Neural progenitor cell (in vitro differentiated cells): ENCODE measurements at regions not wholly inside any gene's neighbourhood (a gene's known extent, or its start where the extent isn't known, plus 50 kb on each side); places are given as distances from the start of the nearest gene placed in this dataset.
"Not testable (repeated sequence)": the region's sequence is repeated elsewhere in the genome, so short reads cannot be mapped to it uniquely, and the experiment has no call there.

Experiments
- DNase-seq: peaks from one replicate; pipeline ENCODE4 v3.0.0-alpha.2; 2016; ENCODE audit warnings: low spot score
- H2AFZ ChIP-seq: fragments of 200-600 bp; sonication (generic); replicated peaks from 2 replicates; pipeline ENCODE4 v1.6.1; 2016; ENCODE audit warnings: antibody characterized with exemption
- H3F3A ChIP-seq: fragments of 200-600 bp; sonication (generic); 2 replicates; pipeline ENCODE4 v1.6.1; 2016; ENCODE audit warnings: antibody characterized with exemption, low read depth
- H3K27ac ChIP-seq: fragments of 200-600 bp; sonication (generic); 2 replicates; pipeline ENCODE4 v1.5.1; 2016; ENCODE audit warnings: mild to moderate bottlenecking
- H3K27me3 ChIP-seq: fragments of 200-600 bp; sonication (generic); 2 replicates; pipeline ENCODE4 v1.6.1; 2016; ENCODE audit warnings: mild to moderate bottlenecking, moderate library complexity
- H3K36me3 ChIP-seq: fragments of 200-600 bp; sonication (generic); 2 replicates; pipeline ENCODE4 v1.5.1; 2016
- H3K4me1 ChIP-seq: fragments of 200-600 bp; sonication (generic); 2 replicates; pipeline ENCODE4 v1.6.1; 2016; ENCODE audit warnings: mixed run types
- H3K4me2 ChIP-seq: fragments of 200-600 bp; sonication (generic); 2 replicates; pipeline ENCODE4 v1.6.1; 2016
- H3K4me3 ChIP-seq: fragments of 200-600 bp; sonication (generic); 2 replicates; pipeline ENCODE4 v1.5.1; 2016
- H3K79me2 ChIP-seq: fragments of 200-600 bp; sonication (generic); 2 replicates; pipeline ENCODE4 v1.6.1; 2016; ENCODE audit warnings: low read depth
- H3K9ac ChIP-seq: fragments of 200-600 bp; sonication (generic); 2 replicates; pipeline ENCODE4 v1.6.1; 2016
- H3K9me3 ChIP-seq: fragments of 200-600 bp; sonication (generic); 2 replicates; pipeline ENCODE4 v1.5.1; 2016; ENCODE audit warnings: low read depth
- H4K20me1 ChIP-seq: fragments of 200-600 bp; sonication (generic); 2 replicates; pipeline ENCODE4 v1.6.1; 2016; ENCODE audit warnings: low read depth
- H3K27ac Mint-ChIP-seq: 3 replicates; pipeline ENCODE4 v1.8.0; 2021; ENCODE audit warnings: mixed read lengths
- H3K27me3 Mint-ChIP-seq: 2 replicates; pipeline ENCODE4 v1.8.0; 2022; ENCODE audit warnings: low read depth, mild to moderate bottlenecking, inconsistent platforms, moderate library complexity, mixed read lengths; ENCODE audit not compliant: insufficient read depth
- H3K36me3 Mint-ChIP-seq: 3 replicates; pipeline ENCODE4 v1.8.0; 2021; ENCODE audit warnings: mixed read lengths
- H3K4me1 Mint-ChIP-seq: 3 replicates; pipeline ENCODE4 v1.8.0; 2021; ENCODE audit warnings: mixed read lengths
- H3K4me3 Mint-ChIP-seq: 3 replicates; pipeline ENCODE4 v1.8.0; 2021; ENCODE audit warnings: mild to moderate bottlenecking, moderate library complexity, mixed read lengths
- H3K9me3 Mint-ChIP-seq: 3 replicates; pipeline ENCODE4 v1.8.0; 2020; ENCODE audit warnings: mixed read lengths

DNA sequence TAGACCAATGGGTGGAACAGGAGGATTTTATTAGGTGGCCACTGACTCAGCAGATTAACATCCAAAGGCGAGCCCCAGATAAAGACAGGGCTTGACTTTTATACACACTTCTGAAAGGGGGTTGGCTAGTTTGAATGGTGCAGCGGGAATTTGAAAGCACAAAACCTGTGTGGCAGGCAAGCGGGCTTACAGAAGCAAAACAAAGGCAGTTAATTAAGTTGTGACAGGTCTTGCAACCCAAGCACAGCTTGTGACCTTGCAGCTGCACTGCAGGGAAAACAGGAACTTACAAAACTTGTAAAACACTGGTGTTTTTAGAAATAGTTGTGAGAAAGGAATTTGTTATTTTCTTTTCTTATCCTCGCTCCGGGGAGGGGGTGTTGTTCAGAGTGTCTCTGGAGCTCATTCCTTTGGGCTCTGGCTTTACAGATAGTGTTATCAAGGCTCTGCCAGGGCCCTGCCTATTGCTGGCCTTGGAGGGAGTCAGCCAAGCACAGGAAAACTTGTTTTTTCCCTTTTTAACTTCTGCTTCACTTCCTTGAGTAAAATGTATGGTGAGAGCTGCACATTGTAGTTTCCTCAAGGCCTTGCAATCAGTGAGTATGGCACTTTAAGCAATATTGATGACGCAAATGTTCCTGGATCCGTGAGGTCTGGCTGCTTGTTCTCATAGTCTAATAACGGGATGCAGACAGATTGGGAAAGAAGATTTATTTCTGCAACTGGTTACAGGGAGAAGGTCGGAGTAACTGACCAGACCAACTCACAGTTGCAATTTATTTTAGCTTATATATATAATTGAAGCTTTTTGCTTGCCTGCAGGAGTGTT lies 536.6 kb downstream of the TGIF2LX start:
- H3K4me1 Mint-ChIP-seq, H2AFZ ChIP-seq, H3K4me1 ChIP-seq, H3K9me3 ChIP-seq, H3K4me2 ChIP-seq, H3K36me3 Mint-ChIP-seq, H3K27me3 Mint-ChIP-seq, H3K9me3 Mint-ChIP-seq, H3K27ac Mint-ChIP-seq, H3K9ac ChIP-seq, H3K36me3 ChIP-seq, H3K79me2 ChIP-seq, H3K4me3 ChIP-seq, H4K20me1 ChIP-seq, H3K27me3 ChIP-seq, H3K27ac ChIP-seq, H3F3A ChIP-seq, H3K4me3 Mint-ChIP-seq: not testable (repeated sequence)
- DNase-seq, result peak; percentile 4

DNA sequence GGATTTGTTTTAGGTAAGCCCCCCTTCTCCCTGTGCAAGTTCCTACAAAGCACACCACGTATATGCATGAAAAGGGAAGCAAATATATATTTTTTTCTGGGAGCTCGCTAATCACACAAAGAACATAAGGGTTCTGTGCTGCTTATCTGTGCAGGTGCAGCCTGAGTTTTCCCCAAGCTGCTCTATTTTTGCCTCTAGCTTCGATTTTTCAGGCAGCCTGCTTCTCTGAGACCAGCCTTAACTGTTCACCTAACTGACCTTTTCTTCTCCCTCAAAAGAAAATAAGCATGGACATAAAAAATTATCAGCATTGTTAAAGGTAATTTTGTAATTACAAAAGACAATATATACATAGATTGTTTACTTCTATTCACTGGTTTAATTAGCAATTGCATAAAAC lies 552.7 kb downstream of the TGIF2LX start:
- not testable (repeated sequence) for H3K4me1 ChIP-seq, H3K4me1 Mint-ChIP-seq, H3K4me3 Mint-ChIP-seq, H3K9me3 ChIP-seq, H3K27me3 ChIP-seq, H3K36me3 Mint-ChIP-seq, H3K27ac Mint-ChIP-seq, H3K9me3 Mint-ChIP-seq, H4K20me1 ChIP-seq, H3K27ac ChIP-seq, H3K36me3 ChIP-seq, H3F3A ChIP-seq, H2AFZ ChIP-seq, H3K4me2 ChIP-seq, H3K4me3 ChIP-seq, H3K79me2 ChIP-seq, H3K27me3 Mint-ChIP-seq, H3K9ac ChIP-seq, DNase-seq

DNA sequence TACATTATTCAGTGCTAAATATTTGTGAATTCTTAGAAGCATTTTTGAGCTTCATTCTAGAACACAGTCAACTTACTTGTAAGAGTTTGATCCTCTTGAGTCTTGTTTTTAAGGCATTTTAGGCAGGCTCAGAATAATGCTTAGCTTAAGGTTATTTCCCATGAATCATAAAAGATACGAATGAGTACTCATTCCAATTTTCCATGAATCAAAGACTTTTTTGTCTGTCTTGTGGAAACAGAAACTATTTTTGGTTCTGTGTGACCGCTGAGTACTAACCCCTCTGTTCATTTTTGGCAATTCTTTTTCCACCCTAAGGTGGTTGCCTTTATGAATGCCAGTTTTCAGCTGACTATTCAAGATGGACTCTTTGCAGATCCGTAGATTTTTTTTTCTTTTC lies 563.7 kb downstream of the TGIF2LX start:
- H3K4me1 Mint-ChIP-seq, H3K36me3 ChIP-seq, H3K36me3 Mint-ChIP-seq, H3K27ac Mint-ChIP-seq, H3K27me3 Mint-ChIP-seq, H3K4me3 ChIP-seq, H2AFZ ChIP-seq, H3K4me3 Mint-ChIP-seq, H3K9me3 Mint-ChIP-seq, H3K9me3 ChIP-seq, DNase-seq, H3K27ac ChIP-seq, H3K27me3 ChIP-seq, H3K4me2 ChIP-seq, H3K4me1 ChIP-seq, H3F3A ChIP-seq, H4K20me1 ChIP-seq, H3K79me2 ChIP-seq, H3K9ac ChIP-seq: not testable (repeated sequence)

DNA sequence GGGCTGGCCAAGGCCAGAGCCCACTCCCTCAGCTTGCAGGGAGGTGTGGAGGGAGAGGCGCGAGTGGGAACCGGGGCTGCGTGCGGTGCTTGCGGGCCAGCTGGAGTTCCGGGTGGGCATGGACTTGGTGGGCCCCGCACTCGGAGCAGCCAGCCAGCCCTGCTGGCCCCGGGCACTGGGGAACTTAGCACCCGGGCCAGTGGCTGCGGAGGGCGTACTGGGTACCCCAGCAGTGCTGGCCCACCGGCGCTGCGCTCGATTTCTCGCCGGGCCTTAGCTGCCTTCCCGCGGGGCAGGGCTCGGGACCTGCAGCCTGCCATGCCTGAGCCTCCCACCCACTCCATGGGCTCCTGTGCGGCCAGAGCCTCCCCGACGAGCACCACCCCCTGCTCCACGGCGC lies 599.6 kb downstream of the TGIF2LX start:
- not testable (repeated sequence) for H3K4me3 Mint-ChIP-seq, H3K79me2 ChIP-seq, H3F3A ChIP-seq, H3K4me1 ChIP-seq, DNase-seq, H3K36me3 ChIP-seq, H3K36me3 Mint-ChIP-seq, H3K27ac Mint-ChIP-seq, H3K27ac ChIP-seq, H3K9me3 ChIP-seq, H3K4me1 Mint-ChIP-seq, H3K9ac ChIP-seq, H3K4me2 ChIP-seq, H3K4me3 ChIP-seq, H3K9me3 Mint-ChIP-seq, H2AFZ ChIP-seq, H3K27me3 ChIP-seq, H3K27me3 Mint-ChIP-seq, H4K20me1 ChIP-seq

DNA sequence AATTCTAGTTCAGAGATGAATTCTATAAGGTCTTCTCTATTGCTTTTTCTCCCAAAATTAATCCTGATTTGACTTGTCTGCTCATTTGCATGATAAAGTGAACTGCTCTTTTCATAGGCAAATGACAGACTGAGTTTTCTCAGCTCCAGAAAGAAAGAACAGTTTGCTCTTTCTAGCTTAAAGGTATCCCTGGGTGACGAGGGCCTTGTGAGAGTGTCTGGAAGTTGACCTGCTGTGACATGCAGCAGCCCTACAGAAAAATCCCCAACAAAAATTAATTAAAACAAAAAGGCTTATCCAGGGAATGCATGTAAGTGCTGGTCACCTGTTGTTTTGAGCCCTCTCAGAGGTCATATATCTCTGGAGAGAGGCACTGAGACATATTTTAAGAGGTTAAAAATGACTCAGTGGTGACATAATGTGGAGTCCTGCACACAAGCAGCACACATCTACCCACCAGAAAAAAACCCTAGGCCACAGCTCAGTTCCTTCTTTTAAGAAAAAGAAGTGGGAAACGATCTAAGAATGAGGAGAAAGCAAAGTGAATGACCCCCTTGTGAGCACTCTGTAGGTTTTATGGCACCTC lies 602.8 kb downstream of the TGIF2LX start:
- H3K9me3 ChIP-seq, H3K79me2 ChIP-seq, H3K9me3 Mint-ChIP-seq, H3K36me3 Mint-ChIP-seq, H3K4me3 ChIP-seq, H3K36me3 ChIP-seq, H3K27me3 ChIP-seq, H3K4me1 ChIP-seq, H3K27ac Mint-ChIP-seq, H3K27me3 Mint-ChIP-seq, H3K4me2 ChIP-seq, H3K9ac ChIP-seq, H3K4me1 Mint-ChIP-seq, H3K4me3 Mint-ChIP-seq, H3F3A ChIP-seq, H4K20me1 ChIP-seq, H2AFZ ChIP-seq: not testable (repeated sequence)
- DNase-seq, result peak; percentile 1
- peak overlapping the region; percentile 3 for H3K27ac ChIP-seq
